H1 (cell line): ENCODE measurements at regions not wholly inside any gene's neighbourhood (a gene's known extent, or its start where the extent isn't known, plus 50 kb on each side); places are given as distances from the start of the nearest gene placed in this dataset.

Source experiments
- CTCF ChIA-PET: fragments of 300-600 bp; sonication (Branson Sonifier 250); formaldehyde crosslinking; loops from one replicate; lab custom pipeline; 2021; ENCODE audit not compliant: partially characterized antibody; lab: Charles Lee
- POLR2A ChIA-PET: fragments of 300-600 bp; sonication (Branson Sonifier 250); formaldehyde crosslinking; loops from one replicate; lab custom pipeline; 2021; ENCODE audit warnings: inconsistent platforms; ENCODE audit not compliant: partially characterized antibody; lab: Charles Lee
- DNase-seq, 2 experiments: peaks; one replicate each; pipeline versions ENCODE4 v3.0.0 to v3.0.0-alpha.2; 2010 to 2022; ENCODE audit warnings: low spot score in 2 of 2, low read depth in 1 of 2, mixed read lengths in 1 of 2
- FAIRE-seq: peaks from 2 replicates; lab custom pipeline; 2011; peaks lifted over from hg19 to GRCh38; lab: Jason Lieb, UNC
- H2AFZ ChIP-seq: 2 replicates; pipeline ENCODE4 v1.8.1; 2012; ENCODE audit warnings: low read length, inconsistent platforms
- H2AK5ac ChIP-seq: 2 replicates; pipeline ENCODE4 v1.6.1; 2013; ENCODE audit warnings: low read depth, low read length
- H2BK120ac ChIP-seq: replicated peaks from 2 replicates; pipeline ENCODE3; 2013; ENCODE audit warnings: low read depth, low read length, inconsistent platforms
- H2BK12ac ChIP-seq: 2 replicates; pipeline ENCODE4 v1.6.1; 2013; ENCODE audit warnings: low read depth, low read length
- H2BK15ac ChIP-seq: 2 replicates; pipeline ENCODE4 v1.6.1; 2013; ENCODE audit warnings: low read length
- H2BK20ac ChIP-seq: 2 replicates; pipeline ENCODE4 v1.6.1; 2013; ENCODE audit warnings: low read length
- H2BK5ac ChIP-seq: 2 replicates; pipeline ENCODE4 v1.6.1; 2013; ENCODE audit warnings: low read depth, low read length
- H3K14ac ChIP-seq: 2 replicates; pipeline ENCODE4 v1.6.1; 2013; ENCODE audit warnings: inconsistent platforms; ENCODE audit not compliant: insufficient read length
- H3K18ac ChIP-seq: 2 replicates; pipeline ENCODE4 v1.6.1; 2013; ENCODE audit warnings: low read length; ENCODE audit errors: extremely low read depth
- H3K23ac ChIP-seq: 2 replicates; pipeline ENCODE4 v1.6.1; 2013; ENCODE audit warnings: inconsistent platforms; ENCODE audit not compliant: insufficient read length
- H3K23me2 ChIP-seq: 2 replicates; pipeline ENCODE4 v1.6.1; 2013; ENCODE audit warnings: low read depth, low read length
- H3K27ac ChIP-seq: 2 replicates; pipeline ENCODE4 v1.6.1; 2011; ENCODE audit warnings: low read depth, low read length, inconsistent platforms
- H3K27me3 ChIP-seq, 4 experiments: replicated peaks in 1 of 4; 1 replicate in 1 of 4; 2 replicates in 3 of 4; pipeline versions ENCODE4 v1.6.1 to v1.8.1; 2011 to 2013; ENCODE audit warnings: low read length in 3 of 4, mild to moderate bottlenecking in 3 of 4, inconsistent platforms in 2 of 4, mixed read lengths in 2 of 4, moderate library complexity in 1 of 4; ENCODE audit not compliant: control insufficient read depth in 3 of 4, insufficient read depth in 3 of 4; ENCODE audit errors: extremely low read depth in 1 of 4
- H3K36me3 ChIP-seq, 4 experiments: 2 replicates each; pipeline versions ENCODE4 v1.6.1 to v1.8.1; 2011 to 2013; ENCODE audit warnings: mild to moderate bottlenecking in 4 of 4, low read length in 3 of 4, moderate library complexity in 2 of 4, control low read depth in 1 of 4, inconsistent platforms in 1 of 4; ENCODE audit not compliant: insufficient read depth in 4 of 4, control insufficient read depth in 2 of 4
- H3K4ac ChIP-seq: replicated peaks from 2 replicates; pipeline ENCODE3; 2013; ENCODE audit warnings: low read length, low read depth, mixed read lengths, inconsistent platforms; ENCODE audit not compliant: insufficient read length
- H3K4me1 ChIP-seq, 4 experiments: replicated peaks in 1 of 4; 1 replicate in 1 of 4; 2 replicates in 3 of 4; pipeline versions ENCODE4 v1.6.1 to v1.8.1; 2011 to 2013; ENCODE audit warnings: low read length in 3 of 4, inconsistent platforms in 2 of 4, mixed read lengths in 1 of 4; ENCODE audit not compliant: insufficient read depth in 4 of 4, control insufficient read depth in 3 of 4
- H3K4me2 ChIP-seq, 2 experiments: 2 replicates each; pipeline versions ENCODE4 v1.6.1 to v1.8.1; 2011 to 2013; ENCODE audit warnings: low read depth in 2 of 2, low read length in 2 of 2, control low read depth in 1 of 2, inconsistent platforms in 1 of 2, mild to moderate bottlenecking in 1 of 2; ENCODE audit not compliant: insufficient read depth in 1 of 2
- H3K4me3 ChIP-seq, 4 experiments: fragments of 200-600, 300-600 bp in 1 of 4; sonication (generic), shearing (Covaris generic), sonication (Bioruptor Twin) in 1 of 4; 2 replicates each; pipeline versions ENCODE4 v1.5.1 to v1.8.1; 2011 to 2016; ENCODE audit warnings: low read length in 4 of 4, low read depth in 3 of 4, control low read depth in 2 of 4, inconsistent platforms in 2 of 4, mild to moderate bottlenecking in 2 of 4, mixed read lengths in 1 of 4, moderate library complexity in 1 of 4; ENCODE audit not compliant: insufficient read depth in 2 of 4; ENCODE audit errors: extremely low read depth in 1 of 4
- H3K56ac ChIP-seq: replicated peaks from 2 replicates; pipeline ENCODE3; 2013; ENCODE audit warnings: low read depth, mild to moderate bottlenecking, mixed read lengths, low read length, inconsistent platforms; ENCODE audit not compliant: insufficient read length
- H3K79me1 ChIP-seq: 2 replicates; pipeline ENCODE4 v1.6.1; 2013; ENCODE audit warnings: low read depth, low read length, control low read depth
- H3K79me2 ChIP-seq, 2 experiments: 2 replicates each; pipeline versions ENCODE4 v1.6.1 to v1.8.1; 2012 to 2013; ENCODE audit warnings: low read length in 2 of 2, mild to moderate bottlenecking in 2 of 2, inconsistent platforms in 1 of 2; ENCODE audit not compliant: insufficient read depth in 2 of 2, control insufficient read depth in 1 of 2
- H3K9ac ChIP-seq, 4 experiments: replicated peaks in 1 of 4; 1 replicate in 1 of 4; 2 replicates in 3 of 4; pipeline versions ENCODE4 v1.6.1 to v1.8.1; 2011 to 2013; ENCODE audit warnings: low read depth in 3 of 4, low read length in 3 of 4, control low read depth in 2 of 4, mild to moderate bottlenecking in 2 of 4, moderate library complexity in 2 of 4, inconsistent platforms in 1 of 4; ENCODE audit errors: extremely low read depth in 1 of 4
- H3K9me3 ChIP-seq, 2 experiments: 2 replicates each; pipeline versions ENCODE4 v1.6.1 to v1.8.1; 2012 to 2013; ENCODE audit warnings: mild to moderate bottlenecking in 2 of 2, moderate library complexity in 2 of 2, control low read depth in 1 of 2, inconsistent platforms in 1 of 2, low read depth in 1 of 2, low read length in 1 of 2, mixed read lengths in 1 of 2; ENCODE audit not compliant: insufficient read depth in 2 of 2
- H4K20me1 ChIP-seq, 2 experiments: replicated peaks in 1 of 2; 2 replicates each; pipeline versions ENCODE3 to v1.8.1; 2011 to 2013; ENCODE audit warnings: inconsistent platforms in 2 of 2, low read length in 2 of 2, mild to moderate bottlenecking in 1 of 2; ENCODE audit not compliant: insufficient read depth in 2 of 2, control insufficient read depth in 1 of 2
- H4K5ac ChIP-seq: 2 replicates; pipeline ENCODE4 v1.6.1; 2013; ENCODE audit warnings: low read length, low read depth, mixed read lengths, inconsistent platforms; ENCODE audit not compliant: insufficient read length
- H4K8ac ChIP-seq: 2 replicates; pipeline ENCODE4 v1.8.0; 2013; ENCODE audit warnings: mild to moderate bottlenecking, moderate library complexity, low read length, inconsistent platforms; ENCODE audit not compliant: insufficient read depth; ENCODE audit errors: extremely low read depth
- H4K91ac ChIP-seq: replicated peaks from 2 replicates; pipeline ENCODE3; 2013; ENCODE audit warnings: low read length, mixed read lengths, inconsistent platforms; ENCODE audit not compliant: insufficient read length
- CBX5 ChIP-seq: fragments of 300-800, 300-1000 bp; sonication (generic); IDR thresholded peaks from 2 replicates; pipeline ENCODE4 v1.7.1; 2016; ENCODE audit warnings: antibody characterized with exemption, low read length, low read depth
- CEBPB ChIP-seq: IDR thresholded peaks from 2 replicates; pipeline ENCODE4 v1.6.1; 2012; ENCODE audit warnings: low read depth, low read length
- GTF2F1 ChIP-seq: IDR thresholded peaks from 2 replicates; pipeline ENCODE4 v1.6.1; 2012; ENCODE audit warnings: low read depth, low read length, improper control_type of control experiment, borderline replicate concordance
- KDM4A ChIP-seq: IDR thresholded peaks from one replicate; pipeline ENCODE4 v1.7.1; 2012; ENCODE audit warnings: low read depth, mild to moderate bottlenecking, moderate library complexity, low read length, inconsistent platforms; ENCODE audit not compliant: severe bottlenecking
- SIN3A ChIP-seq, 2 experiments: IDR thresholded peaks in 1 of 2; conservative IDR thresholded peaks in 1 of 2; 2 replicates each; pipeline ENCODE4 v1.6.1; 2011 to 2012; ENCODE audit warnings: low read length in 2 of 2, improper control_type of control experiment in 1 of 2, low read depth in 1 of 2, mild to moderate bottlenecking in 1 of 2
- SIX5 ChIP-seq: IDR thresholded peaks from 2 replicates; pipeline ENCODE4 v1.6.1; 2011; ENCODE audit warnings: mild to moderate bottlenecking, low read depth, low read length
- SRF ChIP-seq: IDR thresholded peaks from 2 replicates; pipeline ENCODE4 v1.6.1; 2011; ENCODE audit warnings: mild to moderate bottlenecking, low read depth, low read length, moderate library complexity
- YY1 ChIP-seq: IDR thresholded peaks from 2 replicates; pipeline ENCODE4 v1.6.1; 2011; ENCODE audit warnings: low read depth, mild to moderate bottlenecking, low read length
- WGBS, 2 experiments: shearing (Covaris generic) in 1 of 2; methylation state at CpG; one replicate each; pipeline versions ENCODE4 v1.1.6 to v1.1.7; 2013 to 2015; ENCODE audit warnings: low lambda C conversion rate in 2 of 2, mixed read lengths in 2 of 2, inconsistent platforms in 1 of 2, low coverage in 1 of 2, missing lambda C conversion rate in 1 of 2; ENCODE audit not compliant: insufficient replicate concordance in 2 of 2, insufficient coverage in 1 of 2, insufficient read length in 1 of 2; ENCODE audit errors: extremely low coverage in 1 of 2, missing lambda C conversion rate in 1 of 2; 5-methylcytosine and 5-hydroxymethylcytosine counted together
- TF ChIP-seq, protein P1 (sequence below): IDR thresholded peaks from 2 replicates; pipeline ENCODE4 v1.6.1; 2012; ENCODE audit warnings: low read length, inconsistent platforms

DNA sequence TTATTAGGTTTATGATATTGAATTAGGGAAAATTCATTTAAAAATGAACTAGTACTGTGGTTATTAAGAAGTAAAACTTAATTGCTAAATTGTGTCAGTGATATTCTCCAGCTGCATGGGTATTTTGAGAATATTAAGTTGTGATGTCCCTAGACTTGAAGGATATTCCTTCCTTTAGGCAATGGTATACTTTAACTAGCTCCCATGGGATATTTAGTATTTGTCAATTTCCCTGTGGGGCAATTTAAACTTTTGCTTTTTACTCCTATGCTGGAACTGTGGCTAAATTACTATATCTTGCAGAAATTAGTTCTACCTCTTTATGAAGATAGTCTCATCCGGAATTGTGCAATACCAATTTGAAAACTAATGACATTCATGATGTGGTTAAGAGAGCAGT lies 151.6 kb upstream of the CSNK1A1L start:
- H4K5ac ChIP-seq, result no peak overlapping the region
- H4K91ac ChIP-seq, result no peak overlapping the region
- no peaks in the 10 kb centered on the region for H4K20me1 ChIP-seq
- no peak overlapping the region for H3K4me3 ChIP-seq
- no peaks in the 10 kb centered on the region for H3K79me1 ChIP-seq
- TF ChIP-seq SIN3A (conservative IDR thresholded peaks at IDR 0.05 in 1 of 2, IDR thresholded peaks at IDR 0.05 in 1 of 2; ENCODE audit: low read depth in 1 of 2, low read length in 2 of 2) (no peak), SRF (no peak), GTF2F1 (no peak), SIX5 (no peak), CBX5 (no peak), YY1 (no peak), KDM4A (no peak), CEBPB (no peak)
- TF ChIP-seq, protein P1, sequence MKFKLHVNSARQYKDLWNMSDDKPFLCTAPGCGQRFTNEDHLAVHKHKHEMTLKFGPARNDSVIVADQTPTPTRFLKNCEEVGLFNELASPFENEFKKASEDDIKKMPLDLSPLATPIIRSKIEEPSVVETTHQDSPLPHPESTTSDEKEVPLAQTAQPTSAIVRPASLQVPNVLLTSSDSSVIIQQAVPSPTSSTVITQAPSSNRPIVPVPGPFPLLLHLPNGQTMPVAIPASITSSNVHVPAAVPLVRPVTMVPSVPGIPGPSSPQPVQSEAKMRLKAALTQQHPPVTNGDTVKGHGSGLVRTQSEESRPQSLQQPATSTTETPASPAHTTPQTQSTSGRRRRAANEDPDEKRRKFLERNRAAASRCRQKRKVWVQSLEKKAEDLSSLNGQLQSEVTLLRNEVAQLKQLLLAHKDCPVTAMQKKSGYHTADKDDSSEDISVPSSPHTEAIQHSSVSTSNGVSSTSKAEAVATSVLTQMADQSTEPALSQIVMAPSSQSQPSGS, result no peak
- no peaks in the 10 kb centered on the region for H3K27me3 ChIP-seq
- no peak overlapping the region for H2AK5ac ChIP-seq
- no peak overlapping the region for H3K14ac ChIP-seq
- no peaks in the 10 kb centered on the region for H3K9me3 ChIP-seq
- H3K23ac ChIP-seq, result no peak overlapping the region
- no peak overlapping the region for H2BK20ac ChIP-seq
- no peak overlapping the region for H2BK5ac ChIP-seq
- H4K8ac ChIP-seq, result no peak overlapping the region
- H3K23me2 ChIP-seq, result no peaks in the 10 kb centered on the region
- WGBS, 2 experiments, result 87% methylated on average over 1 of the region's 1 CpG; no CpG with 5 or more reads in 1 of the 2 experiments
- H3K36me3 ChIP-seq, result no peaks in the 10 kb centered on the region
- POLR2A ChIA-PET, result no interaction called here
- no peak overlapping the region for H3K56ac ChIP-seq
- no peak overlapping the region for H3K27ac ChIP-seq
- no peak overlapping the region for H2AFZ ChIP-seq
- H3K9ac ChIP-seq, result no peak overlapping the region
- H3K18ac ChIP-seq, result no peak overlapping the region
- H2BK15ac ChIP-seq, result no peak overlapping the region
- no peak overlapping the region for H2BK120ac ChIP-seq
- no peak for DNase-seq
- H3K4me2 ChIP-seq, result no peak overlapping the region
- FAIRE-seq, result no peak
- no peak overlapping the region for H3K4ac ChIP-seq
- H3K4me1 ChIP-seq, result no peaks in the 10 kb centered on the region
- H2BK12ac ChIP-seq, result no peak overlapping the region
- CTCF ChIA-PET, result no interaction called here
- no peaks in the 10 kb centered on the region for H3K79me2 ChIP-seq
